ENCODE measurements at regions not wholly inside any gene's neighbourhood (a gene's known extent, or its start where the extent isn't known, plus 50 kb on each side); places are given as distances from the start of the nearest gene placed in this dataset.

GRCh38 chr6:14828201-14828611 is 417.7 kb upstream of the JARID2 start:
- TF ChIP-seq, protein P1, sequence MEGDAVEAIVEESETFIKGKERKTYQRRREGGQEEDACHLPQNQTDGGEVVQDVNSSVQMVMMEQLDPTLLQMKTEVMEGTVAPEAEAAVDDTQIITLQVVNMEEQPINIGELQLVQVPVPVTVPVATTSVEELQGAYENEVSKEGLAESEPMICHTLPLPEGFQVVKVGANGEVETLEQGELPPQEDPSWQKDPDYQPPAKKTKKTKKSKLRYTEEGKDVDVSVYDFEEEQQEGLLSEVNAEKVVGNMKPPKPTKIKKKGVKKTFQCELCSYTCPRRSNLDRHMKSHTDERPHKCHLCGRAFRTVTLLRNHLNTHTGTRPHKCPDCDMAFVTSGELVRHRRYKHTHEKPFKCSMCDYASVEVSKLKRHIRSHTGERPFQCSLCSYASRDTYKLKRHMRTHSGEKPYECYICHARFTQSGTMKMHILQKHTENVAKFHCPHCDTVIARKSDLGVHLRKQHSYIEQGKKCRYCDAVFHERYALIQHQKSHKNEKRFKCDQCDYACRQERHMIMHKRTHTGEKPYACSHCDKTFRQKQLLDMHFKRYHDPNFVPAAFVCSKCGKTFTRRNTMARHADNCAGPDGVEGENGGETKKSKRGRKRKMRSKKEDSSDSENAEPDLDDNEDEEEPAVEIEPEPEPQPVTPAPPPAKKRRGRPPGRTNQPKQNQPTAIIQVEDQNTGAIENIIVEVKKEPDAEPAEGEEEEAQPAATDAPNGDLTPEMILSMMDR (IDR thresholded peaks at IDR 0.05) = no peak
- no peak for TF ChIP-seq POLR2A (IDR thresholded peaks at IDR 0.05)
